ENCODE measurements at regions not wholly inside any gene's neighbourhood (a gene's known extent, or its start where the extent isn't known, plus 50 kb on each side); places are given as distances from the start of the nearest gene placed in this dataset.

DNA sequence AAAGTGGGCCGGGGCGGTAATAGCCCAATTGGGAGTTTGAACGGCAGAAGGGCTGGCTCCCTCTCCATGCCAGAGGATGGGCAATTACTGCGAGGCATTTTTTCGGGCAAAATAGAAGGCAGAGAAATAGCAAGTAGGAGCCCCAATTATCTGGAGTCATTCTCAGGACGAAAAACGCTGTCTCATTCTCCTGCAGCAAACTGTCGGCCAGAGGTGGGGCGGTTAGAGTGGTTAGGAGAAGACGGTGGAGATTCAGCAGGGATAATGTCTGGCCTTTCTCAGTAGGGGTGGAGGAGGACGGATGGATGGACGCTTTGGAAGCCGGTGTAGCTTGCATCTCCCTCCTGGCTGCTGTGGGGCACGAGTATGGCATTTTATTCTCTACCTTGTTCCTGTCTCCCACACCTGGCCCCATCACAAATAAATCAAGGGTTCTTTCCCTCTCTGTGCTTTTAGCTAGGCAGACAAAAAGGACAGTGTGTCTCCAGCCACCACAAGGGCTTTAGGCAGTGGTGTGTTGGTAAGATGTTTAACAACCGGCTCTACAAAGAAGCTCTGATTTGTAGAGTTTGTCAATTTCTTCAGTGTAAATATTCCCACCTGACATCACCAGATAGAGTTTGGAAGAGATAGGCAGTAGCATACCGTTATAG is 140.5 kb upstream of the LHX5 start:
- no peak for DNase-seq

DNA sequence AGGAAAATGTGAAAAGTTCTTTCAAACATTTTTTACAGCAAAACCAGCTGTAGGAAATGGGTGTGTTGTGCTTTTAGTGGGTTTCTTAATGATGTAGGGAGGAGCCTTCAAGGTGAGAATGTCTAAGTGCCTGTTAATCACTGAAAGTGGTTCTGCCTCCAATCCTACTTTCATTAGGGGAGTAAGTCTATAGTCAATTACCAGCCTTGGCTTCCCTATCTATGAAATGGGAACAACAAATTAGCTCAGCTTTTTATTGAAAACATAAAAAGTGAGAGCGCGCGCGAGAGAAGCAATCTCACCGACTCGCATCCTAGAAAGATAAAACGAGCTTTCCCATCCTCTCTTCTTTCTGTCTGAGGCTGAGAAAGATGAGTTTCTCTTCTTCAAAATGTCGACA is 140.0 kb upstream of the LHX5 start:
- DNase-seq = no peak

DNA sequence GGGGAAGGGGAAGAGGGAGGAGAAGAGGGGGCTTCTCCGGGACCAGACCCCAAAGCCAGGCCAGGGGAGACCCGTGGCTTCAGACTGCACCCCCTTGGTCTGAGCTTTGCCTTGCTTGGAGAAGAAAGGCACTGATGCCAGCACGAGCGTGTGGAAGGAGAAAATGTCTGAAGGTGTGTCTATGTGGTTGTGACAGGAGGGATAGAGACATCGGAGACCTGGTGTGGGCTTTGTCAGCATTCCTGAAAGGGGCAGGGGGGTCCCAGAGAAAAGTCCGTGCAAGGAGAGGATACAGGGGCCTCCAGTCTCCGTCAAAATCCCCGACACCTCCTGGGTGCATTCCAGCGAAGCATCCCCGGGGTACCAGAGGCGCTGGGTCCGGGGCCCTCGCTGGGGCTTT is 139.0 kb upstream of the LHX5 start:
- no peak for DNase-seq

DNA sequence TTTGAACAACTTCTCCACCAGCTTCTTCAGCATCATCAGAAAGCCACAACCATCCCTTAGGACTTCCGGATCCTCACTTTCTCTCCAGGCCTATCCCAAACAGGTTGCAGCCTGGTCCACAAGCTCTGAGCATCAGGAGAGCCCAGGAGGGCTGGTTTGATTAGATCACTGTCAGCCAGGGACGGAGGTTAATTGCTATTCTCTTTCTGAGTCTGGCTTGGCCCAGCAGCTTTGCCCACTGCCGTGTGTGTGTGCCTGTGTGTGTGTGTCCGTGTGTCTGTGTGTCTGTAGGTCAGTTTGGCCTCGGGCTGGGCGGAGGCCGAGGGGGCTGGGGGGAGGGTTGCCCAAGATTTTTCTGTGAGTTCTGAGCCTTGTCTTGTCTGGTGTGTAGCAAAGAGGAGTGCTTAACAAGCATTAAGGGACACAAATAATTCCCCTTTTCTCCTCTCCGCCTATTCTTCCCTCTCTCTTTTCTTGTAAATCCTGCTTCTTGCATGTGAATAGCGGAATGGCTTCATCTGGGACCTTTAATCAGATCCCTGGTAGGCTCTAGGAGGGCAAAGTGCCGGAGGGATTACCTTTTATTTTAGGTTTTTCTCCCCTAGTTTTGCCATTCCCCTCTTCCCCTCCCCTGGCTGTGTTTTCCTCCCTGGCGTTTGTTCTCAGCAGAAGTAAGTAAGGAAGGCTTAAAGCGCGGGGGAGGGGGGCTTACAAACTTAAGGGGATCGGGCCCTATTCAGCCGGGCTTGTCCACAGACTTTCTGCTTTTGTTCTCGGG is 138.2 kb upstream of the LHX5 start:
- DNase-seq = no peak

DNA sequence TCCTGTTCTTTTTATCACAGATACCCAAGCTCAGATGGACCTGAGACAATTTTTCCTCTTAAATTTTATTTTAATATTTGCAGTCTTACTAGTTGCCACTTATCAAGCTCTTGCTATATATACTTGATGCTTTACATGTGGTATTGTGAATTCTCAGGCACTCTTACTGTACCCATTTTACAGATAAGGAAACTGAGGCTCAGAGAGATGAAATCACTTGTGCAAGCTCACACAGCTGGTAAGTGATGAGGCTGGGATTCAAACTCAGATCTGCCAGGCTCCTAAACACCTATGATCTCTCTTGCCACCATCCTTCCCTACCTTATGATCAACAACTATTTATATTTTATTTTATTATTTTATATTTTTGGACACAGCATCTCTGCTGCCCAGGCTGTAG is 133.0 kb upstream of the LHX5 start:
- DNase-seq = no peak

DNA sequence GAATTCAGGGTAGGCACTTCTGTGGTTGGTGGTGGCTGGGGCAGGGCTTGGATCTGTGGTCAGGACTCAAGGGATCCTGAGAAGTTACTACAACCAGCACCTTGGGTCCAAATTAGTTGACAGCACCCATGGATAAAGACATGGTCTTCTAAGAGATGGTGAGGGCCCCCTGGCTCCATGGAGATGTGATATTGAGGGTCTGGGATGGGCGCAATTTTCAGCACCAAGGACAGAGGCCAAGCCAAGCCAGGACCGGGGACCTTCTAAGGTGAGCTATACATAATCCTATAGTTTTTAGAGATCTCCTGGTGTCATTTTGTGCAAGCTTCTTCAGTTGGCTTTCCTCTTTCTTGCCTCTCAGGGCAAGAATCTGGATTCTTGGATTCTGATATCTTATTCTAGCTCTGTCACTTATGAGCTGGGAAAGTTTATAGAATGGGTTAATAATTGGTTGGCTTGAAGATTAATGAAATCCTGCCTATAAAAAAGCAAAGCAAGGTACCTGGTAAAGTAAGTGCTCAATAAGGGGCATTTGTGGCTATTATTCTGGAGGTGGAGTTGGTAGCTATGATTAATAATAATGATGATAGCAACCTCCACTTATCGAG is 130.1 kb upstream of the LHX5 start:
- no peak for DNase-seq

DNA sequence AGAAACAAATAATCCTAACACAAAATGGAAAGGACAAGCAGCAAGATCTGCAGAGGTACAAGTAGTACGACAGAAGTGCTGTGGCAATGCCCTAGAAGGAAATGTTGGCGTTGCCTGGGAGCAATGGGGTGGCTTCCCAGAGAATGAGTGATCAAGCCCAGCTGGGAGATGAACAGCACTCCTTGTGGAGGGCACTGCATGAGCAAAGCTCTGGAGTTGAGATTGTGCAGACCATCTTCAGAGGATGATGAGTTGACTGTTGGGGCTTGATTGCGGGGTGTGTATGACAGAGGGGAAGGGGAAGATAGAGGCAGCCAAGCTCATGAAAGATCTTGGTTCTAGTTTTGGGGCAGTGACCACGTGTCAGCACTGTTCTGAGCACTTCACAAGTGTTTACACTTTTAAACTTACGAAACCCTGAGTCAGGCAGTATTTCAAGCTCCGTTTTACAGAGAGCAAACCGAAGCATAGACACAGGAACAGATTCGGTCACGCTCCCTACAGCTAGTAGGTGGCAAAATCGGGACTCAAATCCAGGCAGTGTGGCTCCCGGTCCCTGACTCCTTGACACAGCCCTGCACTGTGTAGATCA is 127.2 kb upstream of the LHX5 start:
- DNase-seq = no peak

DNA sequence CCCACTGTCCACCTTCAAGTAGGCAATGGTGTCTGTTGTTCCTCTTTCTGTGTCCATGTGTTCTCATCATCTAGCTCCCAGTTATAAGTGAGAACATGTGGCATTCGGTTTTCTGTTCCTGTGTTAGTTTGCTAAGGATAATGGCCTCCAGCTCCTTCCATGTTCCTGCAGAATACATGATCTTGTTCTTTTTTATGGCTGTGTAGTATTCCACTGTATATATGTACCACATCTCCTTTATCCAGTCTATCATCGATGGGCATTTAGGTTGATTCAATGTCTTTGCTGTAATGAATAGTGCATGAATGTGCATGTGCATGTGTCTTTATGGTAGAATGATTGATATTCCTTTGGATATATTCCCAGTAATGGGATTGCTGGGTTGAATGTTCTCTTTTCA is 123.3 kb upstream of the LHX5 start:
- DNase-seq = no peak

DNA sequence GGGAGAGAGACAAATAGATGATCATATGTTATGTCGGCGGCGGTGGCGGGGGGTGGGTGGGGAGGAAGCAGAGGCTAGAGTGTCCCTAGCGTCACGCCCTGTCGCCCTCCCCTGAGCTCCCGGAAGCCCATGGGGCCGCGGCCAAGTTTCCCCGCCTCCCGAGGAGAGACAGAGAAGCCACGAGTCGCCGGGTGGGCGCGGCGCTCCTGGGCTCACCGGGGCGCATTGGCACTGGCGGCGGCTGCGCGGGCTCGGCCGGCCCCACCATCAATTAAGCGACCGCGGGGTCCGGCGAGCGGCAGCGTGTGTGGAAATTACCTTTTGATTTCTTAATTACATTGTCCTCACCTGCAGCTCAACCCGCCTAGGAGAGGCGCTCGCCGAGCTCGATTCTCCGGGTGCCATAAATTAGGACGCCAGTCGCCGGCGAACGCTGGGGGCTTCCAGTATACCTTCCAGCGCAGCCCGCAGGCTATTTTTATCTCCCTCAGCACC is 119.9 kb upstream of the LHX5 start:
- peak; percentile 13 for DNase-seq

DNA sequence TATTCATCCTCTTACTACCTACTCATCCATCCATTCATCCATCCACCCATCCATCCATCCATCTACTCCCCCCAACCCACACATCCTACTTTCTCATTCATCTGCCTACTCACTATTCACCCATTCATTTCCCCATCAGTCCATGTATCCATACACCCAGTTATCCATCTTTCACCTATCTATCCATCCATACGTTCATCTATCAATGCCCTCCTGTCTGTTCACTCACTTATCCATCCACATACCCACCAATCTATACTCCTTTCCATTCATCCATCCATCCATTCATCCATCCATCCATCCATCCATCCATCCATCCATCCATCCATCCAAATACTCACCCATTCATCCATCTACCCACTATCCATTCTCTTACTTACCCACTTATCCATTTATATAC is 117.8 kb upstream of the LHX5 start:
- DNase-seq = no peak

DNA sequence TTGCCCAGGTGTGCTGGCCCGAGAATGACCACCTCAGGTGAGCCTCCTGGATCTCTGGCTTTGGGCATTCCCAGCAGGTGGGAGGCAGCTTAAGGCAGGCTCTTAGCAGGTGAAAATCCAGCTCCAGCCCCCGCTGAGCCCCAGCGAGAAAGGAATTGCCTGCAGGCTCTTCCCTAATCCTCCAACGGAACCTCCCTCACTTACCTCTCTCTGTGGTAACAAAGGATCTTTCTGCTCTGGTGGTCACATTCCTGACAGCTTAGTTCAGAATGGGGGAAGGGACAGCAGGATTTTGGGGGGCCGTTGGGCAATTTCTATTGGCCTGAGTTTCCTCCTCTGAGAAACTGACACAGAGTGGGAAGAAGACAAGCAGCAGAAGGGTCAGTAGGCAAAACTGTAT is 116.0 kb upstream of the LHX5 start:
- no peak for DNase-seq

DNA sequence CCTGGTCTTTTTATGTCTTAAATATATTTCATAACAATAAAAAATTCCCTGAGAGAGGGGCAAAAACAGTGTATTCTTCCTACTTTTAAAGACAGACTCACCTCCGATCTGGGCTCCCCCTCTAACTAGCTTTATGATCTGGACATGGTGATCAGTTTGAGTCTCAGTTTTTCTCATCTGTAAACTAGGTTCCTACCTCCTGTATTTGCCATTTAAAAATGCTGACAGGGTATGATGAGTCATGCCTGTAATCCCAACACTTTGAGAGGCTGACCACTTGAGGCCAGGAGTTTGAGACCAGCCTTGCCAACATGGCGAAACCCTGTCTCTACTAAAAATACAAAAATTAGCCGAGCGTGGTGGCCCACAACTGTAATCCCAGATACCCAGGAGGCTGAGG is 114.8 kb upstream of the LHX5 start:
- DNase-seq = no peak

DNA sequence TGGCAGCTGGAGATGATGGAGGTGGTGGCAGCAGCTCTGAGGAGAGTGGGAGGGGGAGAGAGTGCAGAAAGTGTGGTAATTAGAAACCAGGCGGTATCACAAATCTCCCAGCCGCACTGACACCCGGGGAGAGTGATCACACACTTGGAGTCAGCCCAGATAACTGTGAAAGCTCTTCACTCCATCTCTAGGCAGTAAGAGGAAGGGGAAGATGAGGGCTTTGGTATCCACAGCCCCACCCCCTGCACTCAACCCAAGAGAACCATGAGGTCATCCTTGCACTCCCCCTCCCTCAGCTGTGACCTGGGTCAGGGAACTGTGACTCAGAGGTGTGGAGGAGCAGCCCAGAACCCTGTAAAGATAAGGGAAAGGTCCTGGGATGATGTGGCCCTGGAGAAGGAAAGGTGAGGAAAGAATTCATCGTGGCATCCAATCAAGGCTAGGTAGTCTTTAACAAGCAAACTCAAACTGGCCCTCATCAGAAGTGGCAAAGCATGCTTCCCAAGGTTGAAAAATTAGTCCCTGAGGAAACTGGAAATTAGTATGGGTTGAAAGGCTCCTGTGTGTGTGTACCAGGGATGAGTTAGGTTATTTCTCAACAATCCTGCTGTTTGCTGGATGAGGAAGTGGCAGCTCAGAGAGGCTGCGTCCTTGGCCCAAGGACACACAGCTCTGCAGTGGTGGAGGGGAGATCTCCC is 111.0 kb upstream of the LHX5 start:
- DNase-seq = no peak

DNA sequence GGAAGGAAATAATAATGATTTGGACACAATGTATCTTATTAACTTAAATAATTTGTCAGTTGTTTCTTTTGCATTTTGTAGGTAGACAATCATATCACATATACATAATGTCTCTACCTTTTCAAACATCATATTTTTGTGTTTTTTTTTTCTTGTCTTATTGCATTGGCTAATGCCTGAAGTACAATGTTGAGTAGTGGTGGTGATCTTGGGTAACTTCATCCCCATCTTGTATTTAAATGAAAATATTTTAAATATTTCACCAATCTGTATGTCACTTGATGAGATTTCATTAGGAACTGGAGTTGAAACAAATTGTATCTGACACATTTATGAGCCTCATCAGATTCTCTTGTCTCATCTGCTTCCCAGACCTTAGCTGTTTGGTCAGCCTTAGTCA is 109.7 kb upstream of the LHX5 start:
- no peak for DNase-seq

DNA sequence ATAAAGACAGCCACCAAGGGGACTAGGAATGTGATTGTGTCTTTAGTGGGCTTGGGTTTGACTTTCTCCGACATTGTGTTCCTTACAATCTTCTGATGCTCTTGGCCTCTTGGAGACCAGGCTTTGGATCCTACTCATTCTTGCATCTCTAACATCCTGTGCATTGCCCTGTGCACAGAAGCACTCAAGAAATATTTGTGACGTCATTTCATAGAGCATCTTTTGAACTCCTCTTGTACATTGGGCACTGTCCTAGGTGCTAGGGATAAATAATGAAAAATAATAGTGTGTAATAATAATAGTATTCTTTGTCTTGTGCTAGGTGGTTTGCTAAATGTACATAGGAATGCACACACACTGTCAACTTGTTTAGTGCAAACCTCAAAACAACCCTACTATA is 108.8 kb upstream of the LHX5 start:
- DNase-seq = no peak

DNA sequence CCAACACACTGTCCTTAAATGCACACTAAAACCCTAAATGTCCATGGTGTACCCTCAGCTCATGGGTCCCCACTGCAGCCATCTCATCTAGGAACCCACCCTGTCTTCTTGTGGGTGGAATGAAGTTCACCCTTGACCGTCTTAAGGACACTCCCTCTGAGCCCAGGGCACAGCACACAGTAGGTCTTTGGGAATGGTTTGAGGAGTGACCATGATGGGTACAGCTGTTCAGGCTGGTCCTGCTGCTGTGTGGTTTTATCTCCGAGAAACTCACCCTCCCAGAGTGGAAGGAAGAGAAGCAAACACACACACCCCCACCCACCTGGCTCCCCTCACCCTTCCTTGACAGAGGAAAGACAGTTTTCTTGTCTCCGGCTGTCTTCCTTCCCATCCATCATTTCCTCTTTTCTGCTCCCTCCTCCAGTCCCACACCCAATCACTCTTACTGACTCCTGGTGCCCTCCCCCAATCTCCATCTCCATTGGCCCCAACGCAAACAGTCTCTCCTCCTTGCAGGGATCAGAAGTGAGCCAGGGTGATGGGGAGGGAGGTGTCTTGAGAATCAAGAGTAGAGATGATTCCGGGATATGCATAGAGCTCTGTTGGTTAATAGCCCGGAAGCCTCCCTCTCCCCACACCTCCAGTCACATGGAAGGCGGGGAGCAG is 105.9 kb upstream of the LHX5 start:
- no peak for DNase-seq

DNA sequence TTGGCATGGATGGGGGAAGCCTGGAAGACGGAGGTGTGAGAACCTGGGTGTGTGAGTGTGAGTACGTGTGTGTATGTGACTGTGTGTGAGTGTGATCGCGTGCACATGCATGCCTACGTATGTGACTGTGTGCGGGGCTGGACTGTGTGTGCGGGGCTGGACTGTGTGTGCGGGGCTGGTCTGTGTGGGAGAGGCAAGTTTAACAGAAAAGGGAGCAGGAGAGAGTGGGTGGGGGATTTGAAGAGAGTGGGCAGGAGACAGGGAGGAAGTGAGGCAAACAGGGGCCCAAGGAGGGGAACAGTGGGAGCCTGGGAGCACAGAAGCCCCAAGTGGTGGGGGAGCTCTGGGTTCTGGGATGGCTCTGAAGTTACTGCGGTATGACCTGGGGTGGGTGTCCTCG is 103.7 kb upstream of the LHX5 start:
- no peak for DNase-seq

DNA sequence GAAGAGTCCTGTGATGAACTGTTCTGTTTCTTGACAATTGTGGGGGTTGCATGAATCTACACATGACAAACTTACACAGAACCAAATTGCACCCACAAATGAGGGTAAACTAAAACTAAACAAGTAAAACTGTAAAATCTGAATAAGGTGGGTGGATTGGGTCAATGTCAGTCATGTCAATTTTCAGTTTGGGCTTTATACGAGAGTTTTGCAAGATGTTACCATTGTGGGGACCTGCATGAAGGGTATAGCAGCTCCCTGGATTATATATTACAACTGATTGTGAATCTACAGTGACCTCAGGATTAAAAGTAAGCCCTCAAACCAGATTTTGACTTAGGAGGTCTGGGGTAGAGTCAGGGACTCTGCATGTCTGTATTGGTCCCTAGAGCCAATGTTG is 101.5 kb upstream of the LHX5 start:
- no peak for DNase-seq

DNA sequence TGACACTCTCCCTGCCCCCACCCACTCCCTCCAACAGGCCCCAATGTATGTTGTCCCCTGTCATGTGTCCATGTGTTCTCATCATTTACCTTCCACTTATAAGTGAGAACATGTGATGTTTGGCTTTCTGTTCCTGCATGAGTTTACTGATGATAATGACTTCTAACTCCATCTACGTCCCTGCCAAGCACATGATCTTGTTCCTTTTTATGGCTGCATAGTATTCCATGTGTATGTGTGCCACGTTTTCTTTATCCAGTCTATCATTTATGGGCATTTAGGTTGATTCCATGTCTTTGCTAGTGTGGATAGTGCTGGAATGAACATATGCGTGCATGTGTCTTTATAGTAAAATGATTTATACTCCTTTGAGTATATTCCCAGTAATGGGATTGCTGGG is 100.0 kb upstream of the LHX5 start:
- no peak for DNase-seq

DNA sequence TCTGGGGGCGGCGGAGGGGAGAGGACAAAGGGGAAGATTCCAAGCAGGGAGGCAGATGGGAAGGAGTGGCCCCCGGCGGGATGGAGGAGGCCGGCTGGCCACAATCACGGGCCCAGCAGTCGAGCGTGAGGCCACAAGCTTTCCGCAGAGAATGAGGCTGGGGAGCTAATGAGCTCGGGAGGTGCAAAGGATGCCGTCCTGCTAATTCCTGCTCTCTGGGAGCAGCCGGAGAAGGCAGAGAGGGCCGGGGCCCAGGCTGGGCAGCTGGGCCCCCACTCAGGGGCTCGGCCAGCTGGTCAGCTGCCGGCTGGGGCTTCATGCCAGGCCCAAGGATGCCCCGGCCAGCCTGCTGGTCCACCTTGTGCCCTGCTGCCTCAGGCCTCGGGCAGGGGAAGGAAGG is 98.1 kb upstream of the LHX5 start:
- no peak for DNase-seq

DNA sequence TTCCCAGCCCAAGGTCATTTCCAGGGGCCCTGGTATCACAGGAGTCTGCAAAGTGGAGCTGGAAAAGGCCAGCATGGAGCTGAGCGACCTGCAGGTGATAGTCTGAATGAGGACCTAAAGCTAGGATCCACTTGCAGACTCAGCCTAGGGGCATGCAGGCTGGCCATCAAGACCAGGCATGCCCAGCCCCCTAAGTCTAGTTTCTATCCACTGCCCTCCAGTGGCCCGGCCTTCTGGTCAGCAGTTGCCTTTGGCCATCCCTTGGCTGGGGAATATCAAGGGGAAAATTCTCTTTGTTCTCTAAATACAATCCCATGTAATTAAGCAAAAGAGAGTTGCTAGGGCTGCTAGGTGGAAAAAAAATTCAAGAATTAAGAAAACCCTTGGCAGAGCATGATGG is 96.3 kb upstream of the LHX5 start:
- DNase-seq = no peak

DNA sequence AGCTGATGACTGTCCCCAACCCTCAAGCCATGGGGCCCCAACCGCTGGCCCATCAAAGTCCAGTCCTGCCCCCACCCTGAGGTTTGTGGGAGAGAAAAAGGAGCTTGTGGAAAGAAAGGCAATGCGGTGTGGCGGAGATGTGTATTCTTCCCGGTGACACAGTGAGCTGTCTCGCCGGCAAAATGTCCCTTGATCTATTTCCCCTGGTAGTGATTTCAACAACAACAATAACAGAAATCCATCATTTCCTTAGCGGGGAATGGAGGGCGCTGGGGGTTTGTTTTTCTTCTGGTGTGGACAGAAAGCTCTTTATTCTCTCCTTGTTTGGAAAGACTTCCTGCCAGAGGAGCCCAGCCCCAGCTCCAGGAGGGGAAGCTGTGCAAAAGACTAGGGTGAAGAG is 93.7 kb upstream of the LHX5 start:
- DNase-seq = no peak

All from NCI-H1436 treated with DMSO at 0.1 percent for 48 hours (cell line).